COLO829 (cell line): ENCODE measurements at regions not wholly inside any gene's neighbourhood (a gene's known extent, or its start where the extent isn't known, plus 50 kb on each side); places are given as distances from the start of the nearest gene placed in this dataset.

ENCODE experiments used
- DNase-seq: peaks from one replicate; pipeline ENCODE4 v3.0.0; 2012; ENCODE audit warnings: low spot score

DNA sequence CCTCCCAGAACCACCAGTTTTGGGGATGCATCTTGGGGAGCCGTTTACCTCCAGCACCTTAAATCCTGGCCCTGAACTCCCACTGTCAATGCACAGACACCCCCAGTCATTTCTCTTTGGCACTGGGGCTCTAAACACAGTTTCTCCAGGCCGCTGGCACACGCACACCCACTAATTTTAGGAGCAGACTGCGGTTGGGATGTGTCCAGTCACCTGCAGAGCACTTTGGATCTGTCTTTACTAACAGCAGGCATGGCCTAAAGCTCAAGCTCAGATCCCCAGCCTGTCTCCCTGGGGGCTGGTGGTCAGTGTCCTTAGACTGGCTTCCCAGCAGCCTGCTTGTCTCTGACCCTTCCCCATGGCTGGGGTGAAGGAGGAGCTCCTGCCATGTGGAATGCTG, 49.9 kb downstream of the SYNE3 start:
- no peak for DNase-seq

DNA sequence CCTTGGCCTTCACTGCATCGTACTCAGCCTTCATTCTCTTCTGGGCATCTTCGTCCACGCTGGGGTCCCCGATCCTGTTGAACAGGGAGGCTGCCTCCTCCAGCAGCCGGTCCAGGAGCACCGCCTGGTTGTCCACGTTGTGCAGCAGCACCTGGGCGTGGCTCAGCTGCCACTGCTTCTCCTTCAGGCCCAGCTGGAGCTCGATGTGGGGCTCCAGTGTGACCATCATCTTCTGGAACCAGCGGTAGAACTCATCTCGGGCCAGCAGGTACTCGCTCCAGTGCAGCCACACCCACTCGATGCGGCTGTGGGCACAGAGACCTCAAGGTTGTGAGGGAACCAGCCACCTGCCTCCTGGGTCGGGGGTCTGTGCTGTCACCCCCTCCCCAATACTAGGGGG, 50.5 kb downstream of the SYNE3 start:
- no peak for DNase-seq

DNA sequence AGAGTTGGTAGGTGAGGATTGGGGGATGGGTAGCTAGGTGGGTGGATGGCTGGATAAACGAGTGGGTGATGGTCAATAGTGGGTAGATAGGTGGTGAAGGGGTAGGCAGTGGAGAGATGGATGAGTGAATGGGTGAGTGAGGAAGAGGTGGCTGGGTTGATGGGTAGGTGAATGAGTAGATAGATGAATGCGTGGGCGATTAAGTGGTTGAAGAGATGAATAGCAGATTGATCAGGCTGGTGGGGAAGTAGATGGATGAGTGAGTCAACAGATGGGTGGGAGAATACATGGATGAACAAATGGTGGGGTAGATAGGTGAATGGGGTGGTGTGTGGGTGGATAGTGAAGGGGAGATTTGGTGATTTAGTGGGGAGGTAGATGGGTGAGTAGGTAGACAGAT, 51.1 kb downstream of the SYNE3 start:
- no peak for DNase-seq

DNA sequence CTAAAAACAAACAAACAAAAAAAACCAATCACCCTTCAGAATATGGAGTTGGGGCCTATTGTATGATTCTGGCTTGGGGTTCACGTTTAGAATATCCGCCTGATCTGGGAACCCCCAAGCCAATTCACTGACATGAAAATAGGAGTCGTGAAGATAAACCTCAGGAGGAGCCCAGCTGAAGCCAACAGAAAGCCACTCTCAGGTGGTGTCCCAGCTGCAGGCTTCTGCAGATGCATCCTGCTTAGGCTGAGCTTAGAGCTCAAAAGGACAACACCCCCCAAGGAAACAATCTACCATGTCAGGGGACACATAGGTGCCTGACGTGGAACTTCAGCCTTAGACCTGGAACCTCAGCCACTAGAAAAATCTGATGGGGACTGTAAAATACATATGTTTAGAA, 51.9 kb downstream of the SYNE3 start:
- no peak for DNase-seq

DNA sequence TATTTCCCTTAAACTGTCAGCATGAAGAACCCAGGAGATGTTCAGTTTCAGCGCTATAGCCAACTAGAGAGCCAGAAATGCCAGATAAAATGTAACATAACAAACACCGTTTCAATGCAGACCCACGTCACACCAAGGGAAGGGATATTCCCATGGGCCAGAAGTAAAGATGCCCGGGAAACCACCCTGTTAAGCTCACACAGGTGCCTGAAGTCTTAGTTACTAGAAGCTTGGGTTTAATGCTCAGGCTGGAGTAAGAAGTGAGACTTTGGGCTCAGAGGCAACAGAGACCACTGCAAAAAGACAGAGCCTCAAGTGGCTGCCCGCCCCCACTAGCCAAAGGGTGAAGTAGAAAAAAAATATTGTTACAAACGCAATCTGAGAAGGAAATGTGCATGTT, 52.3 kb downstream of the SYNE3 start:
- no peak for DNase-seq

DNA sequence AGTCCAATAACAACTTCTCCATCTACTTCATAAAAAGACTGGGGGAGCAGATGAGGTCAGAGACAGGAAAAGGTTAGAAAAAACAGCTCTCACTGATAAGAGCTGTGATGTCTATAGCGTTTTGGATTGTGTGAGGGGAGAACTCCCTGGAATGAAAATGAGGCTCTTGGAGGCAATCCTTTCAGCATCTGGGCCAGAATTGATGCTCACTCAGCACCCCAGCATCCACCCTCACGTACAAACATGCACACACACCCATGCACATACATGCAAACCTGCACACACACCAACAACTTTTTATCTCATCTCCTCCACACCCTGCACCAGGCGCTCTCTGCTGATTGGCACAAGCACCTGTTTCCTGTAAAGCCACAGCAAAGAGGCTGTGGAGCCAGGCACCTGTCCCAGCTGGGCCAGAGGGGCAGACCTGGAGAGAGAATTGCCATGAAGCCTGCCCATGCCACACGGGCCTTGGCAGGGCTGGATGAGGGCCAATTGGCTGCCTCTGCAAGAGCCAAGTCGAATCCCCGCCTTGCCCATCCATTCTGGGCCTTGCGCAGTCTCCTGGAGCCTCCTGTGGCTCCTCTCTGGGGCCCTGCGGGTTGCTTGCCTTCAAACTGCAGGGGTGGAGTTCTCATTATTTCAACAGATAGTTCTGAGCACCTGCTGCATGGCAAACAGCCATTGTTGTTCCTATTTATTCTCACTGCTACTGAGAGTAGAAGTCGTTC, 53.1 kb downstream of the SYNE3 start:
- DNase-seq: no peak

DNA sequence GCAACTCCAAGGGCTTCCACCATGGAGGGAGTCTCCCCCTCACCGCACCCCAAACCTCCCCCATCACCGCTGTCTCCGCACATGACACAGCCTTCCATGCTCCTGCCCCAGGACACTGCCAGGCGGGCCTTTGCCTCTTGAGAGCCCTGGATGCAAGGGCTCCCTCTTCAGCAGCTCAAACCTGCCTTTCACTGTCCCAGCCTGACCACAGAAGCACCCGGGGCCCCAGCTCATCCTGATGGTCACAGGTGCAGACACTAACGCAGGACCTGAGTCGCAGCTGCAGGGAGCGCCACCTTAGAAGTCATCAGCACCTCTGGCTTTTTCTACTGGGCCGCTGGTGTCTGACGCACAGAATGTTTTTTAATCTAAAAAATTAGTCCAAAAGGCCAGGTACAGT, 54.0 kb downstream of the SYNE3 start:
- no peak for DNase-seq

DNA sequence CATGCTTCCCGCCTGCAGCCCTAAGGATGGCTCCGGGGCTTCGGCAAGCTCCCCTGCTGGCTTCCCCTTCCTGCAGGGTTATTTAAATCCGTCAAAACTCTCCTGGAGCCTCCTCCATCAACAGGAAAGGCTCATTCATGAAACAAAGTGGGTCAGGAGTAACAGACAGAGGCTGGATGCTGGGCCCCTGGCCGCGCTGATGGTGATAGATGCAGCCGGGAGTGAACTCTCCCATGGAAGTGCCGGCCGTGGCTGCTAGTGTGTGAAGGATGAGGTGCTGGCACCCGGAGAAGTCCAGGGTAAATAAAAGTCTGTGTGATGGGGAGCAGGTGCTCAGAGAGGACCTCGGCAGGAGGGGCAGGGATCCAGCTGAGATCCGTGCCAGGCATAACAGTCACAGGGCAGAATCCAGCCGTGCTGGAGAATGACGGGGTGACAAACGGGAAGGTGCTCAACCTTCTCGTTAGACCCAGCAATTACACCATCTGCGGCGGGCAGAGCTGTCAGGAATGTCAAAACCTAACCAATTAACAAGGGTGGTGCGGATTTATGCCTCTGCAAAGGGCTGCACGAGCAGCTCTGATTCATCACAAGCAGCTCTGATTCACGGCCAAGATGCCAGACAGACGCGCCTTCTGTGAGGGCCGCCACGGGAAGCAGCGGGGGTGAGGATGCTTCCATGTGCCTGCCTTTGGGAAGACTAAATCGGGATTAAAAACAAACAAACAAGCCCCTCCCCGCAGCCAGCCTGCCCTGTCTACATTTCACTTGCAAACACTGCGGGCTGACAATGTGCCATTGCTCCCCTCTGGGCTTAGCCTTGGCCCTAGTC, 55.6 kb downstream of the SYNE3 start:
- no peak for DNase-seq

DNA sequence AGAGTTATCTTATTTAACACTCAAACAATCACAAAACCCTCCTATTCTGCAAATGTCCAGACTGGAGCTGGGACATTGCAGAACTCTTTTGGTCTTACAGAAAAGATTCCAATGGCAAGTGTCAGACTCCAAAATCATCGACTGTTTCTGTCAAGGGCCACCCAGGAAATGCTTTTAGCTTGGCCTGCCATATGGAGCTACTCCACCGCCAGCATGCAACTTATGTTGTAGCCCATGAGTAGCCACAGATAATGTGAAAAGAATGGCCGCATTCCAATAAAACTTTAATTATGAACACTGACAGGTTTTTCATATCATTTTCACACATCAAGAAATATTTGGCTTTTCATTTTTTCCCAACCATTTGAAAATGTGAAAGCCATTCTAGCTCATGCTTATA, 57.5 kb downstream of the SYNE3 start:
- no peak for DNase-seq

DNA sequence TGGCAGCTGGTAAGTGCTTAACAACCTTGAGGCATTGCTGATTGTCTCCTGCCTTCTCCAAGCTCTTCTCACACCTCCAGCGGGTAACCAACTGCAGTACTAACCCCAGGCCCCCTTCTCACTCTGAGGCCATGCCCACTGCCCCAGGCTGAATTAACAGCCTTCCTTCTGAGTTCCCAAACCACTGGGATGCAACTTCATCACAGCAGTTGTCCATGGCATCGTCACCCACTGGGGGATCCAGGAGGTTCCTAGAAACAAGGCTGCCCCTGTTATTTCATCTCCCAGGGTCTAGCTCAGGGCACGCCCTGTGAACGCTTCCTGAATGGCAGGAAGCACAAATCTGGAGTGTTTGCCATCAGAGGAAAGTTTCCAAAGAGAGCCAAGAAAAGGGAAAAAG, 58.0 kb downstream of the SYNE3 start:
- no peak for DNase-seq

DNA sequence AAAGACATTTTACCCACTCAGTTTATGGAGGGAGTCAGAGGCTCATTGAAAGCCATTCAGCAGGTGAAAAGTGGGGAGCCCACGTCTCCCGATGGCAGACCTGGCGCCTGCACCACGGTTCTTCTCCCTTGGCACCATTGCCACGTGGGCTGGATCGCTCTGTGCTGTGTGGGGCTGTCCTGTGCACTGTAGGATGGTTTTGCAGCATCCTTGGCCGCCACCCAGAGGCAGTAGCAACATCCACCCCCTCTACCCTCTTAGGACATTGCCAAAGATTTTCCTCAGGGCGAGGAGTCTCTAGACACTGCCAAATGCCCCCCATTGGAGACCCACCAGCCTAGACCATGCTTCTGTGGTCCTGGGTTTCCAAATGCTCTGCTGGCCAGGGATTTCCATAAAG, 60.2 kb downstream of the SYNE3 start:
- DNase-seq: no peak

DNA sequence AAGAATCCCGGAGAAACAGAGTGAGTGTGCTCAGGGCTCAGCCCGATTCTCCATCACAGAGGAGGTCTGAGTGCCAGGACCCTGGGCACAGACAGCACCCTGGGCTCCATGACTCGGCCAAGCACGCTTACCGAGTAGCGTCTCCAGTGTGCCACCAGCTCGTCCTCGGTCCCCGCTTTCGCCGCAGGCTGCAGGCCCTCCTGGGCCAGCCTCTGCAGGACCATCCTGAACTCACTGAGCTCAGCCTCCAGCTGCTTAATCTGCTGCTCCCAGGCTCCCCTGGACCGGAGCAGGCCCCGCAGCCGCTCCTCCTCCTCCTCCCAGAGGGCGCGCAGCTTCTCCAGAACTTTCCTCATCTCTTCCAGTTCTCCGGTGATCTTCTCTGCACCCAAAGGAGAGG, 61.2 kb downstream of the SYNE3 start:
- no peak for DNase-seq

DNA sequence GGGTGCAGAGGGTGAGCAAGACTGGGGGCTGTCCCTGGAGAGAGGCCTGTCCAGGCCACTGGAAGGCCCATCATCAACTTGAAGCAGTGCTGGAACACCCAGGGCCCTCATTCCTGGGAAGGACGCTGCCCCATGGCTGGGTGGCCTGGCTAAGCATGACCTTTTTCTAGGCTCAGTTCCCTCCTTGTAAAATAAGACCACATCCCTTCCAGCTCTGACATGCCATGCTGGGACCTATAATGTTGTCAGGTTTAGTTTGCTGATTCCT, 62.8 kb downstream of the SYNE3 start:
- no peak for DNase-seq

DNA sequence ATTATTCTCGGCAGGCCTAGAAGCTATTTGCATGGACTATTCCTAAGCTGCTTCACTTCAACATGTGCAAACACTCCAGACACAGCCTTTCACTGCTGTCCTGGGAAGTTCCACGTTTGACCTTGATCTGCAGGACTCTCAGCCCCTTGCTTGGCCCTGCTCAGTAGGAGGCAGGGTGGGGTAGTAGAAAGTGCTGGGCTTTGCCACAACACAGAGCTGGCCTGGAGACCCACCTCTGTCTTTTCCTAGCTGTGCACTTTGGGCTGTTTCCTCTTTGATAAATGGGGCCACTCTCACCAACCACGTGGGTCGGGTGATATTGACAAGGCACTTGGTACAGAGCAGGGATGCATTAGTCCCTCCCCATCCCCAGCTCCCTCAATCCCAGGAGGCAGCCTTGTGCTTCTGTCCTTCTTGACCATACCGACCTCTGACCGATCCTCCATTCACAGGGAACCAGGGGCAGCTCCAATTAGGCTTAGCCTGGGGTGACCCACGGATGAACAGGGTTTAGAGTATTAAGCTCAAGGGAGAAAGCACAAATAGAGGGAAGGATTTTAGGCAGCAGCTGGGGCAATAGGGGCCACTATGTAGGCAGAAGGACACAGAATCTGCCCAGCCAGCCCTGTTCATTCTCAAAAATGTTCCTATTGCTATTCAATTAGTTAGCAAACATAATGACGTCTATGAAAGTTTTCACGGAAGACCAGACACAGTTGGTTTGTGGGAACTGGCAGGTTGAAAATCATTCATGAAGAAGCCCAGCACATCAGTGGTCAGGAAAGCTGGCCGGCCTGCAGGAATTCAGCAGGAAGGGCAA, 63.3 kb downstream of the SYNE3 start:
- no peak for DNase-seq

DNA sequence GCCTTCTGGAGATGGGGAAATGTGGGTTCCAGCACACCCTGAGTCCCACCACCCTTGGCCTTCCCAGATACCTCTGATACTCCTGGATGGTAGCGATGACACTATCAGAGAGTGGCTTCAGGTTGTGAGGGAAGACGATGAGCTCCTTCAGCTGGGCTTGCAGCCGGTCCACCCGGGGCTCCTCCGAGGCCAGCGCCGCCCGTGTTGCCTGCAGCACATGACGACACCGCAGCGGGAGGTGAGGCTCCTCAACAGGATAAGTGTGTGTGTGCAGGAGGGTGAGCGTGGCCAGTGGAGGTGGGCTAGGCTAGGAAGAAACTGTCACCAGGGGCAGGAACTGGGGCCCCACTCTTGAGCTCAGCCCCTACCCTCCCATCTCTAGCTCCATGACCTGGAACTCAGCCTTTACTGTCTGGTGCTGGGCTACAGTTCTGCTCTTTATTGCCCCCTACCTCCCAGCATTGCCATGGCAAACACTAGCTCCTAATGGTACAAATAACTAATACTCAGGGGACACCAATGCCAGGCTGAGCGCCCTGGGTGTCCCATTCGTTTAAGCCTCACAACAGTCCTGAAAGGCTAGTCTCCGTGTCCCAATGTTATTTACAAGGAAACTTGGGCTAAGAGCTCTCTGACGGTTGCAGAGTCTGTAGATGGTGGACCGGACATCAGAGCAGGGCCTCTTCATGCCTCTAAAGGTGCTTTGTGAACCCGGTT, 64.1 kb downstream of the SYNE3 start:
- peak; percentile 15 for DNase-seq

DNA sequence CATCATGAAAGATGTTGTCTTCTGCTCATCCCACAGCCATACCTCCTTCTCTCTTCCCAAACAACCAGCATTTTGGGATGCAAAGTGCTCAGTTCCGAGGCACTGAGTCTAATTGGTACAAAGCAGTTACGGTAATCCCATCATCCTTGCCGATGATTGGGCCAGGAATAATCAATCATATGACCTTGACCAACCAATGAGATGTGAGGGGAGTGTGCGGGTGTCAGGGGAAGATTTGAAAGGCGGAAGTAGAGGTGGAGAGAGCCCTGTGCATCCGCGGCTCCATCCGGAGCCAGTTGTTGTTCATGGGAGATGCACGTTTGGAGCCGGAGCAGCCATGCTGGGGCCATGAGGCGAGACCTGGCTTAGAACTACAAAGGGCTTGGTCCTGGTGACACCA, 67.3 kb downstream of the SYNE3 start:
- DNase-seq: no peak

DNA sequence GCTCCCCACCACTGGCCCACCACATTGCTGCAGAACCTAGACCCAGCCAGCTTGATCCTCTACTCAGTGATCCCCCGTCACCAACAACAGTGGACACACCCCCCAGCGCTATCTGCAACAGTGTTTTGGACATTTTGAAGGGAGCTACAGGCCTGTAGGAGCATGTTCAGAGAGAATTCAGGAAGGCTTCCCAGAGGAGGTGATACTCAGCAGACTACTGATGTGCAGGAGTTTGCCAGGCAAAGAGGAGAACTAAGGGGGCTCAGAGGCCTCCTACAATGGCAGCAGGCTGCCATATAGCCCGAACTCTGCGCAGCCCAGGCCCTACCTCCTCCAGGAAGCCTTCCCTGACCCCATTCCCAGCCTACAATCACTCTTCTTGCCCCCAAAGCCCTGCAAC, 70.0 kb downstream of the SYNE3 start:
- no peak for DNase-seq

DNA sequence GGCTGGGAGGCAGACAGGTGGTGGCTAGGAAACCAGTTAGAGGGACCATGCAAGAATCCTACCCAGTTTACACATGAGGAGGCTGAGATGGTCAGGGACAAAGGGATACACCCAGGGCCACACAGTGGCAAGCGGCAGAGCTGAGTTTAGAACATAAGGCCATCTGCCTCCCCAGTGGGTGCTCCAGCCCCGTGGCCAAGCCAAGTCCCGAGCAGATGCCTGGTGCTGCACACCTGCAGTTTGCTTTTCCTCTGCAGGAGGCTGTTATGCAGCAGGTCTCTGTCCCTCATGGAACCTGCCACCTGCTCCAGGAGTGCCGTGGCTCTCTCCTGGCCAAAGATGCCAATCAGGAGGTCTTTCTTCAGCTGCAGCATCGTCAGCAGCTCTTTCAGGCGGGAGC, 70.8 kb downstream of the SYNE3 start:
- no peak for DNase-seq

DNA sequence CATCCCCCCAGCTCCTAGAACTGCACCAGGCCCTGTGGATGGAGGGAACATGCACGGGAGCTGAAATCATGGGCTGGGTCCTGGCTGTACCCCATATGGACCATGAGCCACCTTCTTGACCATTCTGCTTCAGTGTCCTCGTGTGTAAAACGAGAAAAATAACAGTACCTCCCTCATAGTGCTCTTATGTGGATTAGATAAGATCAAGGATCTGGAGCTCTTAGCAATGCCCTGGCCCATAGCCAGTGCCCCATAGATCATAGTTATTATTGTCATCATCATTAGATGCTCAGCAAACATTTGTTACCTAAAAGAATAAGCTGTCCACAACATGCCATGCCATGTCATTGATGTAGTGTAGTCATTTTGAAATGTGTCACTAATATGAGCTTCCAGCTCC, 71.3 kb downstream of the SYNE3 start:
- no peak for DNase-seq

DNA sequence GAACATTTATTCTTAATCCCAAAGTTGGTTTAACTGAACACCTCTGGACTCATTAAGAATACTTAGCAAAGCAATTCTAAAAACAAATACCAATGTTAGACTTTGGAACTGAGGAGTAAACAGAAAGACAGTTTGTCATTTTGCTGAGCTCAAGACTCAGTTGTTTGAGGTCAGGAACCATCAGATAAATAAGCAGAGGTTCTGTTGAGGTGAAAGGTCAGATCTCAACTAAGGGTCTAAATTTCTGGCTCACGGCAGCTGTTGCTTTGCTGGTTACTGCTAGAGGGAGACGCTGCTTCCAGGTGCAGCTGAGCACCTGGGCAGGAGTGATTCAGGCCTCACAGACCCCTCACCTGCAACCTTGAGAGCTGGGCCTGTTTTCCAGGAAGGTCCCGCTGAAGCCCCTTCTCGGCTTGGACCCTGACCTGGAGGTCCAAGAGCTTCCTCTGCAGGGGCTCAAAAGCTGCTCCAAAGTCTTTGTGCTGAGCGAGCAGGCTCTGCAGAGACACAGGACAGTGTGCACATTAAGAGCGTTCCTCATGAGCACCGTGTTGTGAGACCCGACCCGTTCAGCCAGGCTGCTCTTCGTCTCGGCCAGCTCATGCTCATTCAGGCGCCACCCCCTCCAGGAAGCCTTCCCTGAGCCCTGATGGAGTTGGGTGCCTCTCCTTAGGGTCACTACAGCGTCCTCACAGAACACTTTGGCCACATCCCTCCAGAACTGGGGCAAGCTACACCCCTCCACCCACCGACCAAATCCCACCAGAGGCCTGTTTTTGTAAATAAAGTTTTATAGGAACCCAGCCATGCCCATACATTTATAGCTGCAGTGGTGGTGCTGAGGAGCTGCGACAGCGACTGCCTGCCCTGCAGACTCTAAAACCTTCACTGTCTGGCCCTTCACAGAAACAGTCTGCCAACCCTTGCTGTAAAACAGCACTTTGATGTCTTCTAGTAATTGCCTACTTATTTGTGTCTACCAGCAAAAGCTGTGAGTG, 72.0 kb downstream of the SYNE3 start:
- DNase-seq: no peak

DNA sequence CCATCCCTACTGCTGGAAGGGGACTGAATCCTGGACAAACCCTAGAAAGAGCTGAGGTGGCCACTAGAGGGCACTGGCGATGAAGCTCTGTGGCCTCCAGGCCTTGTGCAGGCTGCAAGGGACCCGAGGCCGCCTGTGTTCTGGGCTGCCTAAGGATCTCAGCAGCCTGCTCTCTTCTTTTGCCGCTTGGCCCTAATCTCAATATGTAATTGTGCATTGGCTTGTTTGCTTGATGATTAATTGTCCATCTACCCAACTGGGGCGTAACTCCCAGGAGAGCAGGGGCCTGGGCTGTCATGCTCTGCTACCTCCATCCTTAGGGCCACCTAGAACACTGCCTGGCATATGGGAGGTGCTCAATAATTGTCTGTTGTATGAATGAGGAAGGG, 73.8 kb downstream of the SYNE3 start:
- peak; percentile 90 for DNase-seq
